ENCODE measurements at regions not wholly inside any gene's neighbourhood (a gene's known extent, or its start where the extent isn't known, plus 50 kb on each side); places are given as distances from the start of the nearest gene placed in this dataset.

GRCh38 chr9:87178302-87178701 lies 231.0 kb upstream of the GAS1 start:
- no peaks in the 10 kb centered on the region for H3K27me3 ChIP-seq (ENCODE audit: control insufficient read depth, insufficient read depth, low read length)
- no peak overlapping the region for H3K4me3 ChIP-seq (ENCODE audit: low read length)
- no peak overlapping the region for H3K27ac ChIP-seq (ENCODE audit: low read length)
- H3K36me3 ChIP-seq (ENCODE audit: control insufficient read depth, insufficient read depth, low read length), result no peaks in the 10 kb centered on the region
- no peak for DNase-seq (ENCODE audit: low read depth, low spot score)
- H3K9me3 ChIP-seq (ENCODE audit: control insufficient read depth, insufficient read depth, low read length), result no peaks in the 10 kb centered on the region
- no peaks in the 10 kb centered on the region for H3K4me1 ChIP-seq (ENCODE audit: control insufficient read depth, insufficient read depth, low read length)

- no peaks in the 10 kb centered on the region for H3K36me3 ChIP-seq (ENCODE audit: control insufficient read depth, insufficient read depth, low read length)
- H3K4me3 ChIP-seq (ENCODE audit: low read length), result no peak overlapping the region
- H3K27ac ChIP-seq (ENCODE audit: low read length), result no peak overlapping the region
- WGBS (ENCODE audit: insufficient coverage, insufficient read length), result no CpG with 5 or more reads among the region's 7 CpGs
- H3K27me3 ChIP-seq (ENCODE audit: control insufficient read depth, insufficient read depth, low read length), result no peaks in the 10 kb centered on the region
- H3K4me1 ChIP-seq (ENCODE audit: control insufficient read depth, insufficient read depth, low read length), result no peaks in the 10 kb centered on the region
- H3K9me3 ChIP-seq (ENCODE audit: control insufficient read depth, insufficient read depth, low read length), result no peaks in the 10 kb centered on the region
- no peak for DNase-seq (ENCODE audit: low read depth, low spot score)
Measured at GRCh38 chr9:87179553-87180340, 232.4 kb upstream of the GAS1 start.

GRCh38 chr9:87180361-87180760 lies 233.1 kb upstream of the GAS1 start:
- WGBS (ENCODE audit: insufficient coverage, insufficient read length), result no CpG with 5 or more reads among the region's 5 CpGs
- no peaks in the 10 kb centered on the region for H3K36me3 ChIP-seq (ENCODE audit: control insufficient read depth, insufficient read depth, low read length)
- no peaks in the 10 kb centered on the region for H3K9me3 ChIP-seq (ENCODE audit: control insufficient read depth, insufficient read depth, low read length)

GRCh38 chr9:87180841-87181240 lies 233.5 kb upstream of the GAS1 start:
- H3K4me3 ChIP-seq (ENCODE audit: low read length), result no peak overlapping the region
- H3K4me1 ChIP-seq (ENCODE audit: control insufficient read depth, insufficient read depth, low read length), result no peaks in the 10 kb centered on the region
- H3K36me3 ChIP-seq (ENCODE audit: control insufficient read depth, insufficient read depth, low read length), result no peaks in the 10 kb centered on the region
- no peaks in the 10 kb centered on the region for H3K9me3 ChIP-seq (ENCODE audit: control insufficient read depth, insufficient read depth, low read length)
- no peak for DNase-seq (ENCODE audit: low read depth, low spot score)
- no peaks in the 10 kb centered on the region for H3K27me3 ChIP-seq (ENCODE audit: control insufficient read depth, insufficient read depth, low read length)
- no CpG with 5 or more reads among the region's 2 CpGs for WGBS (ENCODE audit: insufficient coverage, insufficient read length)
- H3K27ac ChIP-seq (ENCODE audit: low read length), result no peak overlapping the region

More at GRCh38 chr9:87180361-87180760, 233.1 kb upstream of the GAS1 start:
- no peaks in the 10 kb centered on the region for H3K27me3 ChIP-seq (ENCODE audit: control insufficient read depth, insufficient read depth, low read length)
- H3K4me3 ChIP-seq (ENCODE audit: low read length), result no peak overlapping the region
- no peaks in the 10 kb centered on the region for H3K4me1 ChIP-seq (ENCODE audit: control insufficient read depth, insufficient read depth, low read length)
- no peak for DNase-seq (ENCODE audit: low read depth, low spot score)
- H3K27ac ChIP-seq (ENCODE audit: low read length), result no peak overlapping the region

GRCh38 chr9:87181670-87182069 lies 234.4 kb upstream of the GAS1 start:
- Histone ChIP-seq H3K36me3 (ENCODE audit: control insufficient read depth, insufficient read depth, low read length) (no peaks in the 10 kb centered on the region), H3K9me3 (ENCODE audit: control insufficient read depth, insufficient read depth, low read length) (no peaks in the 10 kb centered on the region), H3K27me3 (ENCODE audit: control insufficient read depth, insufficient read depth, low read length) (no peaks in the 10 kb centered on the region), H3K27ac (ENCODE audit: low read length) (no peak overlapping the region), H3K4me3 (ENCODE audit: low read length) (no peak overlapping the region), H3K4me1 (ENCODE audit: control insufficient read depth, insufficient read depth, low read length) (no peaks in the 10 kb centered on the region)
- DNase-seq (ENCODE audit: low read depth, low spot score), result no peak
- WGBS (ENCODE audit: insufficient coverage, insufficient read length), result no CpG with 5 or more reads among the region's 1 CpG

GRCh38 chr9:87184956-87185642 lies 237.8 kb upstream of the GAS1 start:
- no peaks in the 10 kb centered on the region for H3K27me3 ChIP-seq (ENCODE audit: control insufficient read depth, insufficient read depth, low read length)
- no CpG with 5 or more reads among the region's 6 CpGs for WGBS (ENCODE audit: insufficient coverage, insufficient read length)
- no peak for DNase-seq (ENCODE audit: low read depth, low spot score)
- H3K27ac ChIP-seq (ENCODE audit: low read length), result no peak overlapping the region
- H3K4me1 ChIP-seq (ENCODE audit: control insufficient read depth, insufficient read depth, low read length), result no peaks in the 10 kb centered on the region
- no peaks in the 10 kb centered on the region for H3K9me3 ChIP-seq (ENCODE audit: control insufficient read depth, insufficient read depth, low read length)
- no peaks in the 10 kb centered on the region for H3K36me3 ChIP-seq (ENCODE audit: control insufficient read depth, insufficient read depth, low read length)
- no peak overlapping the region for H3K4me3 ChIP-seq (ENCODE audit: low read length)

GRCh38 chr9:87187656-87188055 lies 240.3 kb upstream of the GAS1 start:
- WGBS (ENCODE audit: insufficient coverage, insufficient read length), result no CpG with 5 or more reads among the region's 4 CpGs
- Histone ChIP-seq H3K4me3 (ENCODE audit: low read length) (no peak overlapping the region), H3K9me3 (ENCODE audit: control insufficient read depth, insufficient read depth, low read length) (no peaks in the 10 kb centered on the region), H3K36me3 (ENCODE audit: control insufficient read depth, insufficient read depth, low read length) (no peaks in the 10 kb centered on the region), H3K27ac (ENCODE audit: low read length) (no peak overlapping the region), H3K27me3 (ENCODE audit: control insufficient read depth, insufficient read depth, low read length) (no peaks in the 10 kb centered on the region), H3K4me1 (ENCODE audit: control insufficient read depth, insufficient read depth, low read length) (peaks cover 2% of the 10 kb centered on the region; the same call in 1 of the 2 replicates)
- no peak for DNase-seq (ENCODE audit: low read depth, low spot score)

- Histone ChIP-seq H3K27me3 (ENCODE audit: control insufficient read depth, insufficient read depth, low read length) (no peaks in the 10 kb centered on the region), H3K4me1 (ENCODE audit: control insufficient read depth, insufficient read depth, low read length) (peaks cover 2% of the 10 kb centered on the region; the same call in 1 of the 2 replicates), H3K27ac (ENCODE audit: low read length) (no peak overlapping the region), H3K9me3 (ENCODE audit: control insufficient read depth, insufficient read depth, low read length) (no peaks in the 10 kb centered on the region), H3K4me3 (ENCODE audit: low read length) (no peak overlapping the region), H3K36me3 (ENCODE audit: control insufficient read depth, insufficient read depth, low read length) (no peaks in the 10 kb centered on the region)
- DNase-seq (ENCODE audit: low read depth, low spot score), result no peak
- WGBS (ENCODE audit: insufficient coverage, insufficient read length), result no CpG with 5 or more reads among the region's 4 CpGs
Measured at GRCh38 chr9:87189006-87189405, 241.7 kb upstream of the GAS1 start.

- Histone ChIP-seq H3K9me3 (ENCODE audit: control insufficient read depth, insufficient read depth, low read length) (no peaks in the 10 kb centered on the region), H3K36me3 (ENCODE audit: control insufficient read depth, insufficient read depth, low read length) (no peaks in the 10 kb centered on the region), H3K27ac (ENCODE audit: low read length) (no peak overlapping the region), H3K4me1 (ENCODE audit: control insufficient read depth, insufficient read depth, low read length) (peaks cover 3% of the 10 kb centered on the region; the same call in 1 of the 2 replicates), H3K27me3 (ENCODE audit: control insufficient read depth, insufficient read depth, low read length) (no peaks in the 10 kb centered on the region), H3K4me3 (ENCODE audit: low read length) (no peak overlapping the region)
- no CpG with 5 or more reads among the region's 1 CpG for WGBS (ENCODE audit: insufficient coverage, insufficient read length)
- DNase-seq (ENCODE audit: low read depth, low spot score), result no peak
Measured at GRCh38 chr9:87193151-87193550, 245.8 kb upstream of the GAS1 start.

GRCh38 chr9:87193925-87194868 lies 246.9 kb upstream of the GAS1 start:
- Histone ChIP-seq H3K27ac (ENCODE audit: low read length) (no peak overlapping the region), H3K36me3 (ENCODE audit: control insufficient read depth, insufficient read depth, low read length) (no peaks in the 10 kb centered on the region), H3K4me1 (ENCODE audit: control insufficient read depth, insufficient read depth, low read length) (peaks cover 3% of the 10 kb centered on the region; the same call in 1 of the 2 replicates), H3K9me3 (ENCODE audit: control insufficient read depth, insufficient read depth, low read length) (no peaks in the 10 kb centered on the region), H3K4me3 (ENCODE audit: low read length) (no peak overlapping the region), H3K27me3 (ENCODE audit: control insufficient read depth, insufficient read depth, low read length) (no peaks in the 10 kb centered on the region)
- no peak for DNase-seq (ENCODE audit: low read depth, low spot score)
- no CpG with 5 or more reads among the region's 9 CpGs for WGBS (ENCODE audit: insufficient coverage, insufficient read length)
